RPMI8226 (cell line): ENCODE measurements at regions not wholly inside any gene's neighbourhood (a gene's known extent, or its start where the extent isn't known, plus 50 kb on each side); places are given as distances from the start of the nearest gene placed in this dataset.

ENCODE experiments used
- DNase-seq: peaks from one replicate; pipeline ENCODE4 v3.0.0-alpha.2; 2015

GRCh38 chr20:60215816-60216730 is 257.9 kb downstream of the CDH26 start:
- no peak for DNase-seq

- no peak for DNase-seq
Measured at GRCh38 chr20:60219231-60219630, 261.0 kb downstream of the CDH26 start.

GRCh38 chr20:60219984-60220562 is 261.9 kb downstream of the CDH26 start:
- no peak for DNase-seq

GRCh38 chr20:60220706-60221105 is 262.5 kb downstream of the CDH26 start:
- DNase-seq = no peak

- no peak for DNase-seq
Measured at GRCh38 chr20:60221593-60221992, 263.4 kb downstream of the CDH26 start.

GRCh38 chr20:60222497-60222896 is 264.3 kb downstream of the CDH26 start:
- no peak for DNase-seq

GRCh38 chr20:60223174-60223573 is 265.0 kb downstream of the CDH26 start:
- no peak for DNase-seq

- peak; percentile 36 for DNase-seq
Measured at GRCh38 chr20:60224914-60225313, 266.7 kb downstream of the CDH26 start.

- DNase-seq = peak; percentile 30
Measured at GRCh38 chr20:60228255-60228654, 270.0 kb downstream of the CDH26 start.

GRCh38 chr20:60232380-60232779 is 274.2 kb downstream of the CDH26 start:
- DNase-seq = no peak

- DNase-seq = no peak
Measured at GRCh38 chr20:60233018-60233630, 274.9 kb downstream of the CDH26 start.

- DNase-seq = no peak
Measured at GRCh38 chr20:60236613-60237012, 278.4 kb downstream of the CDH26 start.

- no peak for DNase-seq
Measured at GRCh38 chr20:60237981-60238380, 279.8 kb downstream of the CDH26 start.

GRCh38 chr20:60238992-60239660 is 280.9 kb downstream of the CDH26 start:
- no peak for DNase-seq

GRCh38 chr20:60239956-60240355 is 281.7 kb downstream of the CDH26 start:
- DNase-seq = no peak

- DNase-seq = no peak
Measured at GRCh38 chr20:60240415-60240814, 282.2 kb downstream of the CDH26 start.

- DNase-seq = no peak
Measured at GRCh38 chr20:60240986-60241385, 282.8 kb downstream of the CDH26 start.

- DNase-seq = no peak
Measured at GRCh38 chr20:60242836-60243505, 284.7 kb downstream of the CDH26 start.

- DNase-seq = no peak
Measured at GRCh38 chr20:60244373-60245146, 286.3 kb downstream of the CDH26 start.

- DNase-seq = no peak
Measured at GRCh38 chr20:60246751-60247150, 288.5 kb downstream of the CDH26 start.

- no peak for DNase-seq
Measured at GRCh38 chr20:60249436-60249835, 291.2 kb downstream of the CDH26 start.

GRCh38 chr20:60250251-60250650 is 292.0 kb downstream of the CDH26 start:
- DNase-seq = no peak
